CD4-positive, alpha-beta T cell treated with Interleukin-6 at 100 ng/mL for 8 hours (primary cell): ENCODE measurements at regions not wholly inside any gene's neighbourhood (a gene's known extent, or its start where the extent isn't known, plus 50 kb on each side); places are given as distances from the start of the nearest gene placed in this dataset.

Experiments used
- DNase-seq: peaks from one replicate; pipeline ENCODE4 v3.0.0-alpha.2; 2020; ENCODE audit warnings: mixed read lengths, low spot score

DNA sequence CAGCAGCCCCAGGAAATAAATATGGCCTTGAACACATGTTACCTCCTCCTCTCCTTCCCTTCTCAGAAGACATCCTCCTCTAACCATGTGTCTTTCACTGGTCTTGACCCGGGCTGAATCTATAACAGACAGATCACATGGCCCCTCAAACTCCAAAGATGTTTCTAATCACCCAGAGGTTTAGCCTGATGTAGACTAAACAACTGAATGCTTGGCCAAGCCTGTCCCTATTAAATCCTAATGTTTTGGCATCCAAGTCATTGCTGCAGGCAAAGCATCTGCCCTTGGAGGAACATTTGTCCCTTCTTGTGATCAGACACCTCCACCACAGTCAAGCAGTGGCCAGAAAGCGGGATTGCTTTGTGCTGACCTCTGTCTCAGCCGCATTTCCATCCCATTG lies 65.5 kb downstream of the ANKRD60 start:
- no peak for DNase-seq

DNA sequence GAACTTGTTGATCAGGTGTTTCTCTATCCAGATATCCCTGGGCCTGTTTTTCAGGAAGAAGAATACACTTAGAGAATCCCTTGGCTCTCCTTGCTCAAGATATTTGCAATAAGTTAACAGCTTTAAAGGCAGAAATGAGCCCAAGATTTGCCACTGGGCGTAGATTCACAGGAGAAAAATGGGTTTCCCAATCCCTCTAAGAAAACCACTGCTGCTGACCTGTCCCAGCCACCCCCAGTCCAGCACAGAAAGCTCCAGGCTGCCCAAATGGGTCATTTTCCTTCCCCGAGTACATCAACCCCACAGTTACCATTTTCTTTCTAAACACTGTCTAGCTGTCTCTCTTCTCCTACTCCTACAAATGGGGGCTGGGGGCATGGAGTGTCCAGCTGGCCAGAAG lies 67.3 kb downstream of the ANKRD60 start:
- DNase-seq = no peak

- DNase-seq = no peak
Measured at GRCh38 chr20:58160451-58161061, 67.9 kb downstream of the ANKRD60 start.

- no peak for DNase-seq
Measured at GRCh38 chr20:58155148-58155925, 73.1 kb downstream of the ANKRD60 start.

- DNase-seq = no peak
Measured at GRCh38 chr20:58154113-58154512, 74.3 kb downstream of the ANKRD60 start.

GRCh38 chr20:58153121-58153520 lies 75.3 kb downstream of the ANKRD60 start:
- DNase-seq = no peak

DNA sequence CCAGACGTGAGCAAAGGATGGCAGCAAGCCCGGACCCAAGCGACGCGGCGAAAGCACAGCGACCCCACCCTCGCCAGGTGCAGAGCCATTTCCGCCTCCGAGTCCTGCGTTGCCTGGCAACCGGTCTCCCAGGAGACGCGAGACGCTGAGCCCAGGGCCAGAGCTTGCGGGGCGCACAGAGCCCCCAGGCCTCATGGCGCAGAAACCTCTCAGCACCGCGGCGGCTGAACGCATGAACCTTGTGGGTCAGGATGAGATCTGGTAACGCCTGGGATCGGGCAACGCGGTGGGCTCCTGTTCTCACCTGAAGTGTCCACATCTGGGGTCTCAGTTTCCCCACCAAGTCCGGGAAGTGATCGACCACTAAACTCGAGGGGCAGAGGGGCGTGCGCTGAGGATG lies 77.7 kb downstream of the ANKRD60 start:
- no peak for DNase-seq

GRCh38 chr20:58149437-58150091 lies 78.9 kb downstream of the ANKRD60 start:
- DNase-seq = no peak

GRCh38 chr20:58148891-58149290 lies 79.6 kb downstream of the ANKRD60 start:
- no peak for DNase-seq

- no peak for DNase-seq
Measured at GRCh38 chr20:58147628-58148370, 80.7 kb downstream of the ANKRD60 start.

GRCh38 chr20:58146746-58147140 lies 81.7 kb downstream of the ANKRD60 start:
- DNase-seq = no peak

- no peak for DNase-seq
Measured at GRCh38 chr20:58146081-58146745, 82.2 kb downstream of the ANKRD60 start.

DNA sequence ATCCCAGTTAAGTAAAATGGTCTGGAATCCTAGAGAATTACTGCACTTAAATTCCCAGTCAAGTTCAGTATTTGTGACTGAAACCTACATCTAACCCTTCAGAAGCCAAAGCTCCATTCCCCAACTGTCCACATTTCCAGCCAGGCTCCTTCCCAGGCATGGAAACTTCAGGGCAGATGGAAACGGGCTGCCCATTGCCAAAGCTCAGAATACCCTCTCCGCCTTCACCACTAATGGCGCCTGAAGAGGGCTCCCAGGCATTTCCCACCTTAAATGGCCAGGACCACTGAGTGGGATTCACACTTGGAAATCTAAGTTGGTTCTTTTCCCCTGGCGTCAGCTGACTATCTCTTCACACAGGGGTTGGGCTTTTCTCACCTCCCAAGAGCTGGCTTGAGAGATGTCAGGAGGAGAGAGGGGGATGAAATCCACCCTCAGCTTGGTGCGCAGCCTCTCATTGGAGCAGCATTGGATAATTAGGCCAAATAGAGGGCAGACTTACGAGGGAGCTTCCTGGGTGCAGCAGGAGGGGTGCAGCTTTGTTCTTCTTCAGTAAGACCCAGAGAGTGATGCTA lies 82.9 kb downstream of the ANKRD60 start:
- DNase-seq = no peak

- no peak for DNase-seq
Measured at GRCh38 chr20:58144096-58144495, 84.4 kb downstream of the ANKRD60 start.

DNA sequence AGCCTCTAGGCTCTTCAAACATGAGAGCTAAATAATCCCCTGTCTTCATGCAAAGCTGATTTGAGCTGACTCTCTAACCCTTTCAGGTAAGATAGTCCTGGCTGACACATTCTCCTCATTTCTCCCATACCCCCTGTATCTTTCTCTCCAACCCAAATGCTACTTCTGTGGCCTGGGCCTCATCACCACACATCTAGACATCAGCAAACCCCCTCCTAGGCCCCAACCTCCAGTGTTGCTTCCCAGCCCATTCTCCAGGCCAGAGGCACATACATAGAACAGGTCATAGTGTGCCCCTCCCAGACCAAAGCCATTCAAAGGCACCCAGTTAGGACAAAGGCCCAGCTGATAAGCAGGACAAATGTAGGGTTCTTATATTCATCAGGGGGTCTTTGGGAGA lies 84.9 kb downstream of the ANKRD60 start:
- no peak for DNase-seq

GRCh38 chr20:58142843-58143185 lies 85.6 kb downstream of the ANKRD60 start:
- DNase-seq = no peak

DNA sequence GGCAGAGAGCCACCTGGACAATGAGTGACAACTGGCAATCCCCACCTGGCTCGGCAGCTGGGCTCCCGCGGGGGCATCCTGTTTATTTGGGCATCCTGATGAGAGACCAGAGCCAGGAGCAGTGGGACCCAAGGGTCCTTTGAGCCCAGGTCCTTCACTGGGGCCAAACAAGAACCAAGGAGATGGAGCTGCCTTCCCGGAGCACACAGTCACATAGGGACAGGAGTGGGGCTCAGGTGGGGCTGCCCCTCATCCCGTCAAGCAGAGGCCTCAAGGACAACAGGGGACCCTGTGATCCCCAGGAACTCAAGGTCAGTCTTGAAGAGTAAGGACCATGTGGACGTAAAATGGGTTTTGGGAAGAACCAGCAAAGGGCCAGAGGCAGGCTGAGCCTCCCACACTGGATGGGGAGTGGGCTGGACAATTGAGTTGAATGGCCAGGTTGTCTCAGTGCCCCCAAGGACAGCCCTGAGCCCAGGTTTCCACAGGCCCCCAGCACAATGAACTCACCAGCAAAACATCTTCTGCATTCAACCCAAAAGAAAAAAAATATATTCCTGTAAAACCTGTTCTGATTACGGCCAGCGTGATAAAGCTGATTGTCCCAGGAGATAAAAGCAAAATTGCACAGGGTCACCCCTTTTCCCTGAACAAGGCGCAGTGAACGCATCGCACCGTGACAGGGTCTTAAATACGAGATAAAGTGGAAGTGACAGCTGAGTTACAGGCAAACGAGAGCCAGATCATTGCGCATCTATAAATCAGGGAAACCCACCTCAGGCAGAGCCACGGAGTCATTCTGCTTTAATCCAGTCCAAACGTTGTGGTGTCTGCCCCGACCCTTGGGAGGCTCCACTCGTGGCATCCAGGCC lies 86.2 kb downstream of the ANKRD60 start:
- no peak for DNase-seq

- no peak for DNase-seq
Measured at GRCh38 chr20:58141496-58141895, 87.0 kb downstream of the ANKRD60 start.

GRCh38 chr20:58140787-58141425 lies 87.5 kb downstream of the ANKRD60 start:
- no peak for DNase-seq
